Esophagus muscularis mucosa (tissue), 4 donors: ENCODE measurements at regions not wholly inside any gene's neighbourhood (a gene's known extent, or its start where the extent isn't known, plus 50 kb on each side); places are given as distances from the start of the nearest gene placed in this dataset.

Source experiments
- DNase-seq: peaks from one replicate; pipeline ENCODE4 v3.0.0-alpha.2; 2017; ENCODE audit errors: extremely low spot score
- H3K27ac ChIP-seq, 4 donors: fragments of 200-600 bp; sonication (generic); replicated peaks in 1 of 4; 1 replicate in 3 of 4; 2 replicates in 1 of 4; pipeline ENCODE4 v1.5.1; 2016 to 2019; ENCODE audit warnings: mild to moderate bottlenecking in 1 of 4
- H3K27me3 ChIP-seq, 4 donors: fragments of 200-600 bp; sonication (generic); one replicate each; pipeline versions ENCODE4 v1.5.1 to v1.6.0; 2016 to 2019
- H3K36me3 ChIP-seq, 4 donors: fragments of 200-600 bp; sonication (generic); one replicate each; pipeline ENCODE4 v1.5.1; 2016 to 2019
- H3K4me1 ChIP-seq, 4 donors: fragments of 200-600 bp; sonication (generic); one replicate each; pipeline ENCODE4 v1.5.1; 2016 to 2019
- H3K4me3 ChIP-seq, 4 donors: fragments of 200-600 bp; sonication (generic); 1 replicate in 2 of 4; 2 replicates in 2 of 4; pipeline ENCODE4 v1.5.1; 2016 to 2019; ENCODE audit warnings: mild to moderate bottlenecking in 4 of 4, moderate library complexity in 1 of 4
- H3K9me3 ChIP-seq, 4 donors: fragments of 200-600 bp; sonication (generic); 1 replicate in 3 of 4; 2 replicates in 1 of 4; pipeline ENCODE4 v1.5.1; 2016 to 2019
- CTCF ChIP-seq, 3 experiments: fragments of 200-600 bp in 2 of 3; fragments of 450-650 bp in 1 of 3; sonication (generic) in 2 of 3; IDR thresholded peaks; one replicate each; pipeline ENCODE4 v1.5.1; 2017 to 2019; ENCODE audit warnings: antibody characterized with exemption in 3 of 3, mild to moderate bottlenecking in 2 of 3, moderate library complexity in 1 of 3
- EP300 ChIP-seq: sonication (generic); formaldehyde crosslinking; IDR thresholded peaks from one replicate; pipeline ENCODE4 v1.6.1; 2017; ENCODE audit warnings: antibody characterized with exemption
- POLR2A ChIP-seq: fragments of 450-650 bp; IDR thresholded peaks from one replicate; pipeline ENCODE4 v1.6.1; 2017; ENCODE audit warnings: antibody characterized with exemption, moderate library complexity, mild to moderate bottlenecking, low read depth
- POLR2AphosphoS5 ChIP-seq, 2 donors: sonication (generic); formaldehyde crosslinking; IDR thresholded peaks; one replicate each; pipeline ENCODE4 v1.6.1; 2017; ENCODE audit warnings: antibody characterized with exemption in 2 of 2
- WGBS: methylation state at CpG from one replicate; pipeline ENCODE4 v1.1.5; 2018; 5-methylcytosine and 5-hydroxymethylcytosine counted together
- intact Hi-C: fragments of 100-400 bp; cut with DNase I; formaldehyde crosslinking; loops from one replicate; pipeline ENCODE4 v1.15.1; 2023

- WGBS: 78% methylated on average over 1 of the region's 1 CpG
- H3K27ac ChIP-seq: no peak overlapping the region
- intact Hi-C loops: no loop called here
- no peaks in the 10 kb centered on the region for H3K4me1 ChIP-seq
- no peaks in the 10 kb centered on the region for H3K36me3 ChIP-seq
- no peaks in the 10 kb centered on the region for H3K27me3 ChIP-seq
- H3K9me3 ChIP-seq: peaks cover 0 to 7% (median 0%) of the 10 kb centered on the region in 4 donors
- no peak for TF ChIP-seq POLR2A
- TF ChIP-seq EP300: no peak
- no peak overlapping the region for H3K4me3 ChIP-seq
- DNase-seq: no peak
Measured at GRCh38 chr2:144631636-144632035, 111.7 kb upstream of the ZEB2 start.

- 76% methylated on average over 2 of the region's 2 CpGs for WGBS
- Histone ChIP-seq H3K36me3 (no peaks in the 10 kb centered on the region), H3K27ac (no peak overlapping the region), H3K4me3 (no peak overlapping the region), H3K4me1 (no peaks in the 10 kb centered on the region), H3K9me3 (no peaks in the 10 kb centered on the region), H3K27me3 (no peaks in the 10 kb centered on the region)
- DNase-seq: no peak
- TF ChIP-seq EP300 (no peak), POLR2AphosphoS5 (IDR thresholded peaks at IDR 0.05) (no peak), CTCF (IDR thresholded peaks at IDR 0.05) (no peak), POLR2A (no peak)
- intact Hi-C loops: no loop called here
Measured at GRCh38 chr2:144630459-144631215, 110.7 kb upstream of the ZEB2 start.

GRCh38 chr2:144629935-144630334 lies 110.0 kb upstream of the ZEB2 start:
- Histone ChIP-seq H3K4me3 (no peak overlapping the region), H3K27me3 (no peaks in the 10 kb centered on the region), H3K9me3 (no peaks in the 10 kb centered on the region), H3K4me1 (no peaks in the 10 kb centered on the region), H3K36me3 (no peaks in the 10 kb centered on the region), H3K27ac (no peak overlapping the region)
- TF ChIP-seq CTCF (IDR thresholded peaks at IDR 0.05) (no peak), POLR2A (no peak), POLR2AphosphoS5 (IDR thresholded peaks at IDR 0.05) (no peak), EP300 (no peak)
- intact Hi-C loops: no loop called here
- DNase-seq: no peak

GRCh38 chr2:144628566-144628965 lies 108.6 kb upstream of the ZEB2 start:
- no peak for DNase-seq

GRCh38 chr2:144625626-144626025 lies 105.7 kb upstream of the ZEB2 start:
- TF ChIP-seq EP300 (no peak), CTCF (IDR thresholded peaks at IDR 0.05) (no peak), POLR2AphosphoS5 (IDR thresholded peaks at IDR 0.05) (no peak), POLR2A (no peak)
- no peak for DNase-seq
- 89% methylated on average over 5 of the region's 5 CpGs for WGBS
- Histone ChIP-seq H3K9me3 (peaks cover 0 to 9% (median 7%) of the 10 kb centered on the region in 4 donors), H3K4me3 (no peak overlapping the region), H3K36me3 (no peaks in the 10 kb centered on the region), H3K27me3 (no peaks in the 10 kb centered on the region), H3K27ac (no peak overlapping the region), H3K4me1 (no peaks in the 10 kb centered on the region)
- intact Hi-C loops: no loop called here

More at GRCh38 chr2:144628566-144628965, 108.6 kb upstream of the ZEB2 start:
- intact Hi-C loops: no loop called here
- no peak overlapping the region for H3K27ac ChIP-seq
- H3K27me3 ChIP-seq: no peaks in the 10 kb centered on the region
- no peaks in the 10 kb centered on the region for H3K4me1 ChIP-seq
- no peak overlapping the region for H3K4me3 ChIP-seq
- H3K36me3 ChIP-seq: no peaks in the 10 kb centered on the region
- TF ChIP-seq POLR2AphosphoS5 (IDR thresholded peaks at IDR 0.05) (no peak), EP300 (no peak), POLR2A (no peak), CTCF (IDR thresholded peaks at IDR 0.05) (no peak)
- H3K9me3 ChIP-seq: no peaks in the 10 kb centered on the region
